ENCODE measurements at regions not wholly inside any gene's neighbourhood (a gene's known extent, or its start where the extent isn't known, plus 50 kb on each side); places are given as distances from the start of the nearest gene placed in this dataset.

DNA sequence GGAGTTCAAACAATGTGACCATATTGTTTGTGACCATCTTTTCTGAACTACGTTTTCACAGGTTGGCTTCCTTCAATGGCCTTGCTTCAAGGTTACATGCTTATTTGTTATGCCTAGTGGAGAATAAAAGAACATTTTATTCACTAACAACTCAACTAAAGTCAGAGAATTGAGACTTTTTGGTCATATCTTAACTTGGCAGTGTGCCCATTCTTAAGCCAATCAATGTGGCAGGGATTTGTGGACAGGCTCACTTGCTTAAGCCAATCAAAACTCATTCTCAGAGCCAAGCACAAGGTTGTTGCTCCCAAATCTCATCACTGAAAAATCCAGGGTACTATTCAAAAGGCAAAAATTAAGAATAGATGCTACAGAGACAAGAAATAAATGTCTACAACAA lies 455.8 kb upstream of the FAT3 start:
- no peaks in the 10 kb centered on the region for H3K27me3 ChIP-seq (replicated peaks; ENCODE audit: control insufficient read depth, insufficient read depth, low read length)
- intact Hi-C loops (cut with micrococcal nuclease; ENCODE audit: unreplicated experiment): no loop called here
- BruUV-seq (replicated peaks): no TSS peak
- Mint-ChIP-seq H3K36me3 (ENCODE audit: insufficient read depth, unreplicated experiment) (no peaks in the 10 kb centered on the region), H3K27ac (ENCODE audit: unreplicated experiment) (no peak overlapping the region), H3K4me3 (ENCODE audit: unreplicated experiment) (no peak overlapping the region), H3K9me3 (ENCODE audit: unreplicated experiment) (peaks cover 20% of the 10 kb centered on the region), H3K4me1 (ENCODE audit: low read depth, unreplicated experiment) (peaks cover 25% of the 10 kb centered on the region), H3K27me3 (ENCODE audit: insufficient read depth, unreplicated experiment) (no peaks in the 10 kb centered on the region)
- no peaks in the 10 kb centered on the region for H3K36me3 ChIP-seq (ENCODE audit: control insufficient read depth, insufficient read depth, low read length)
- peaks cover 15% of the 10 kb centered on the region for H3K4me1 ChIP-seq
- TF ChIP-seq, protein P1, sequence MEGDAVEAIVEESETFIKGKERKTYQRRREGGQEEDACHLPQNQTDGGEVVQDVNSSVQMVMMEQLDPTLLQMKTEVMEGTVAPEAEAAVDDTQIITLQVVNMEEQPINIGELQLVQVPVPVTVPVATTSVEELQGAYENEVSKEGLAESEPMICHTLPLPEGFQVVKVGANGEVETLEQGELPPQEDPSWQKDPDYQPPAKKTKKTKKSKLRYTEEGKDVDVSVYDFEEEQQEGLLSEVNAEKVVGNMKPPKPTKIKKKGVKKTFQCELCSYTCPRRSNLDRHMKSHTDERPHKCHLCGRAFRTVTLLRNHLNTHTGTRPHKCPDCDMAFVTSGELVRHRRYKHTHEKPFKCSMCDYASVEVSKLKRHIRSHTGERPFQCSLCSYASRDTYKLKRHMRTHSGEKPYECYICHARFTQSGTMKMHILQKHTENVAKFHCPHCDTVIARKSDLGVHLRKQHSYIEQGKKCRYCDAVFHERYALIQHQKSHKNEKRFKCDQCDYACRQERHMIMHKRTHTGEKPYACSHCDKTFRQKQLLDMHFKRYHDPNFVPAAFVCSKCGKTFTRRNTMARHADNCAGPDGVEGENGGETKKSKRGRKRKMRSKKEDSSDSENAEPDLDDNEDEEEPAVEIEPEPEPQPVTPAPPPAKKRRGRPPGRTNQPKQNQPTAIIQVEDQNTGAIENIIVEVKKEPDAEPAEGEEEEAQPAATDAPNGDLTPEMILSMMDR (IDR thresholded peaks at IDR 0.05; ENCODE audit: insufficient read depth in 1 of 2, low read depth in 1 of 2, low read length in 1 of 2, severe bottlenecking in 1 of 2, unreplicated experiment in 1 of 2): no peak
- ChIA-PET CTCF (no interaction called here), POLR2A (no interaction called here)
- no peak overlapping the region for H3K4me3 ChIP-seq (ENCODE audit: low read depth, low read length)
- H3K9me3 ChIP-seq: no peaks in the 10 kb centered on the region
- DNase-seq: no peak

GRCh38 chr11:91763331-91763730 lies 461.3 kb upstream of the FAT3 start:
- no TSS peak for BruUV-seq (replicated peaks)
- CTCF ChIA-PET: no interaction called here
- DNase-seq: no peak

GRCh38 chr11:91761406-91762025 lies 463.1 kb upstream of the FAT3 start:
- BruUV-seq (replicated peaks): no TSS peak
- H3K27ac Mint-ChIP-seq (ENCODE audit: unreplicated experiment): no peak overlapping the region

More at GRCh38 chr11:91763331-91763730, 461.3 kb upstream of the FAT3 start:
- Mint-ChIP-seq H3K27ac (ENCODE audit: unreplicated experiment) (no peak overlapping the region), H3K4me3 (ENCODE audit: unreplicated experiment) (no peak overlapping the region), H3K9me3 (ENCODE audit: unreplicated experiment) (peaks cover 7% of the 10 kb centered on the region), H3K27me3 (ENCODE audit: insufficient read depth, unreplicated experiment) (no peaks in the 10 kb centered on the region), H3K4me1 (ENCODE audit: low read depth, unreplicated experiment) (no peaks in the 10 kb centered on the region), H3K36me3 (ENCODE audit: insufficient read depth, unreplicated experiment) (no peaks in the 10 kb centered on the region)
- no peaks in the 10 kb centered on the region for H3K9me3 ChIP-seq
- POLR2A ChIA-PET: no interaction called here
- H3K36me3 ChIP-seq (ENCODE audit: control insufficient read depth, insufficient read depth, low read length): no peaks in the 10 kb centered on the region
- H3K4me3 ChIP-seq (ENCODE audit: low read depth, low read length): no peak overlapping the region
- intact Hi-C loops (cut with micrococcal nuclease; ENCODE audit: unreplicated experiment): no loop called here
- H3K4me1 ChIP-seq: no peaks in the 10 kb centered on the region
- TF ChIP-seq, protein P1 (IDR thresholded peaks at IDR 0.05; ENCODE audit: insufficient read depth in 1 of 2, low read depth in 1 of 2, low read length in 1 of 2, severe bottlenecking in 1 of 2, unreplicated experiment in 1 of 2): no peak
- no peaks in the 10 kb centered on the region for H3K27me3 ChIP-seq (replicated peaks; ENCODE audit: control insufficient read depth, insufficient read depth, low read length)

More at GRCh38 chr11:91761406-91762025, 463.1 kb upstream of the FAT3 start:
- Histone ChIP-seq H3K4me3 (ENCODE audit: low read depth, low read length) (no peak overlapping the region), H3K4me1 (no peaks in the 10 kb centered on the region), H3K36me3 (ENCODE audit: control insufficient read depth, insufficient read depth, low read length) (no peaks in the 10 kb centered on the region), H3K27me3 (replicated peaks; ENCODE audit: control insufficient read depth, insufficient read depth, low read length) (no peaks in the 10 kb centered on the region), H3K9me3 (no peaks in the 10 kb centered on the region)
- TF ChIP-seq, protein P1 (IDR thresholded peaks at IDR 0.05; ENCODE audit: insufficient read depth in 1 of 2, low read depth in 1 of 2, low read length in 1 of 2, severe bottlenecking in 1 of 2, unreplicated experiment in 1 of 2): no peak
- CTCF ChIA-PET: no interaction called here
- no peaks in the 10 kb centered on the region for H3K4me1 Mint-ChIP-seq (ENCODE audit: low read depth, unreplicated experiment)
- no peaks in the 10 kb centered on the region for H3K27me3 Mint-ChIP-seq (ENCODE audit: insufficient read depth, unreplicated experiment)
- H3K9me3 Mint-ChIP-seq (ENCODE audit: unreplicated experiment): no peaks in the 10 kb centered on the region
- H3K4me3 Mint-ChIP-seq (ENCODE audit: unreplicated experiment): no peak overlapping the region
- intact Hi-C loops (cut with micrococcal nuclease; ENCODE audit: unreplicated experiment): no loop called here
- no peak for DNase-seq
- POLR2A ChIA-PET: no interaction called here
- H3K36me3 Mint-ChIP-seq (ENCODE audit: insufficient read depth, unreplicated experiment): no peaks in the 10 kb centered on the region

Data from Caco-2 (cell line).